Kidney epithelial cell (primary cell): ENCODE measurements at regions not wholly inside any gene's neighbourhood (a gene's known extent, or its start where the extent isn't known, plus 50 kb on each side); places are given as distances from the start of the nearest gene placed in this dataset.
A peak's percentile ranks its signal among the peaks of the same experiment; 100 is the strongest.

Experiments used
- DNase-seq: peaks from one replicate; pipeline ENCODE4 v3.0.0-alpha.2; 2010; ENCODE audit warnings: low read depth
- H3K27me3 ChIP-seq: 2 replicates; pipeline ENCODE4 v1.6.0; 2011; ENCODE audit warnings: low read length; ENCODE audit not compliant: control insufficient read depth, insufficient read depth
- H3K36me3 ChIP-seq: 2 replicates; pipeline ENCODE4 v1.5.1; 2011; ENCODE audit warnings: low read length; ENCODE audit not compliant: control insufficient read depth, insufficient read depth
- H3K4me3 ChIP-seq: 2 replicates; pipeline ENCODE4 v1.5.1; 2011; ENCODE audit warnings: low read depth, mild to moderate bottlenecking, control low read depth, low read length
- CTCF ChIP-seq: IDR thresholded peaks from 2 replicates; pipeline ENCODE4 v1.5.1; 2011; ENCODE audit warnings: mild to moderate bottlenecking, moderate library complexity, low read length, control low read depth, inconsistent platforms; ENCODE audit not compliant: insufficient read depth, poor library complexity, severe bottlenecking

GRCh38 chr16:80324371-80324770 is 216.4 kb upstream of the DYNLRB2 start:
- Histone ChIP-seq H3K36me3 (no peaks in the 10 kb centered on the region), H3K4me3 (no peak overlapping the region), H3K27me3 (no peaks in the 10 kb centered on the region)
- DNase-seq, result no peak
- TF ChIP-seq CTCF, result no peak

- H3K36me3 ChIP-seq, result no peaks in the 10 kb centered on the region
- no peak for DNase-seq
- no peak for TF ChIP-seq CTCF
- H3K27me3 ChIP-seq, result no peaks in the 10 kb centered on the region
- H3K4me3 ChIP-seq, result no peak overlapping the region
These were observed 217.0 kb upstream of the DYNLRB2 start for GRCh38 chr16:80323808-80324195.

- H3K36me3 ChIP-seq, result no peaks in the 10 kb centered on the region
- H3K27me3 ChIP-seq, result no peaks in the 10 kb centered on the region
- no peak for DNase-seq
- H3K4me3 ChIP-seq, result no peak overlapping the region
- TF ChIP-seq CTCF, result no peak
These were observed 217.5 kb upstream of the DYNLRB2 start for GRCh38 chr16:80323187-80323807.

- H3K4me3 ChIP-seq, result no peak overlapping the region
- H3K36me3 ChIP-seq, result no peaks in the 10 kb centered on the region
- TF ChIP-seq CTCF, result no peak
- H3K27me3 ChIP-seq, result no peaks in the 10 kb centered on the region
- DNase-seq, result no peak
These were observed 221.6 kb upstream of the DYNLRB2 start for GRCh38 chr16:80319181-80319580.

- no peaks in the 10 kb centered on the region for H3K36me3 ChIP-seq
- no peaks in the 10 kb centered on the region for H3K27me3 ChIP-seq
- TF ChIP-seq CTCF, result no peak
- no peak for DNase-seq
- H3K4me3 ChIP-seq, result no peak overlapping the region
These were observed 222.7 kb upstream of the DYNLRB2 start for GRCh38 chr16:80318107-80318506.

- no peak for DNase-seq
- no peaks in the 10 kb centered on the region for H3K27me3 ChIP-seq
- TF ChIP-seq CTCF, result peak; percentile 34
- no peak overlapping the region for H3K4me3 ChIP-seq
- H3K36me3 ChIP-seq, result no peaks in the 10 kb centered on the region
These were observed 223.2 kb upstream of the DYNLRB2 start for GRCh38 chr16:80317599-80318037.
